A673 (cell line): ENCODE measurements at regions not wholly inside any gene's neighbourhood (a gene's known extent, or its start where the extent isn't known, plus 50 kb on each side); places are given as distances from the start of the nearest gene placed in this dataset.

Experiments used
- BruUV-seq: library from RNA; stranded (reverse); fragments of 400-500 nt; replicated peaks from 2 replicates; lab custom pipeline; 2021; lab: Mats Ljungman, UMichigan
- CTCF ChIA-PET: fragments of 300-600 bp; sonication (Branson Sonifier 250); formaldehyde crosslinking; loops from one replicate; lab custom pipeline; 2022; ENCODE audit warnings: antibody characterized with exemption; lab: Charles Lee
- POLR2A ChIA-PET: fragments of 300-600 bp; sonication (Branson Sonifier 250); formaldehyde crosslinking; loops from one replicate; lab custom pipeline; 2022; ENCODE audit warnings: antibody characterized with exemption; ENCODE audit not compliant: low non-redundant PET; lab: Charles Lee
- DNase-seq: peaks from one replicate; pipeline ENCODE4 v3.0.0-alpha.2; 2015; ENCODE audit warnings: low spot score
- H3K27ac ChIP-seq: fragments of 200-600 bp; sonication (generic); 2 replicates; pipeline ENCODE4 v1.5.1; 2016; ENCODE audit warnings: mixed run types, low read depth, mild to moderate bottlenecking, mixed read lengths, antibody characterized with exemption, low read length; ENCODE audit not compliant: poor library complexity, severe bottlenecking
- H3K27me3 ChIP-seq: fragments of 200-600 bp; sonication (generic); replicated peaks from 2 replicates; pipeline ENCODE4 v1.6.1; 2017; ENCODE audit warnings: mixed run types, low read depth, mild to moderate bottlenecking, mixed read lengths, antibody characterized with exemption, low read length; ENCODE audit not compliant: insufficient read depth, poor library complexity
- H3K36me3 ChIP-seq: fragments of 200-600 bp; sonication (generic); 2 replicates; pipeline ENCODE4 v1.6.1; 2016; ENCODE audit warnings: mixed run types, mild to moderate bottlenecking, mixed read lengths, antibody characterized with exemption, low read length; ENCODE audit not compliant: insufficient read depth, poor library complexity, severe bottlenecking
- H3K4me1 ChIP-seq: fragments of 200-600 bp; sonication (generic); 2 replicates; pipeline ENCODE4 v1.6.1; 2017; ENCODE audit warnings: mixed run types, mild to moderate bottlenecking, mixed read lengths, antibody characterized with exemption, low read length; ENCODE audit not compliant: insufficient read depth, poor library complexity, severe bottlenecking
- H3K4me3 ChIP-seq: fragments of 200-600 bp; sonication (generic); 2 replicates; pipeline ENCODE4 v1.5.1; 2016; ENCODE audit warnings: low read depth, mixed run types, mild to moderate bottlenecking, mixed read lengths, low read length; ENCODE audit not compliant: poor library complexity, severe bottlenecking
- H3K9me3 ChIP-seq: fragments of 200-600 bp; sonication (generic); 2 replicates; pipeline ENCODE4 v1.6.1; 2016; ENCODE audit warnings: mixed run types, low read depth, mild to moderate bottlenecking, mixed read lengths, antibody characterized with exemption, low read length; ENCODE audit not compliant: poor library complexity, severe bottlenecking
- CTCF ChIP-seq: fragments of 300-800, 200-600 bp; sonication (generic); conservative IDR thresholded peaks from 2 replicates; pipeline ENCODE4 v1.5.1; 2017; ENCODE audit warnings: low read depth, mild to moderate bottlenecking, antibody characterized with exemption, low read length, moderate library complexity, mixed read lengths
- EZH2 ChIP-seq: fragments of 200-600 bp; sonication (generic); IDR thresholded peaks from 2 replicates; pipeline ENCODE4 v1.6.1; 2017; ENCODE audit warnings: borderline replicate concordance, low read depth, mild to moderate bottlenecking, mixed read lengths, antibody characterized with exemption, low read length; ENCODE audit not compliant: poor library complexity, severe bottlenecking
- intact Hi-C: fragments of 100-400 bp; cut with micrococcal nuclease; formaldehyde crosslinking; loops from one replicate; pipeline ENCODE4 v1.10.0; 2022; ENCODE audit not compliant: unreplicated experiment

- Histone ChIP-seq H3K4me1 (no peaks in the 10 kb centered on the region), H3K9me3 (no peaks in the 10 kb centered on the region), H3K27me3 (no peaks in the 10 kb centered on the region), H3K27ac (no peak overlapping the region), H3K4me3 (no peak overlapping the region), H3K36me3 (no peaks in the 10 kb centered on the region)
- TF ChIP-seq CTCF (no peak), EZH2 (no peak)
- no TSS peak for BruUV-seq
- CTCF ChIA-PET = no interaction called here
- POLR2A ChIA-PET = no interaction called here
- DNase-seq = no peak
- intact Hi-C loops = no loop called here
These were observed 282.2 kb upstream of the EPHA7 start for GRCh38 chr6:93701526-93701925.

GRCh38 chr6:93685494-93685893, 266.1 kb upstream of the EPHA7 start:
- no peak overlapping the region for H3K27ac ChIP-seq
- no peak overlapping the region for H3K4me3 ChIP-seq
- no peaks in the 10 kb centered on the region for H3K36me3 ChIP-seq
- intact Hi-C loops = no loop called here
- ChIA-PET POLR2A (no interaction called here), CTCF (no interaction called here)
- no peaks in the 10 kb centered on the region for H3K4me1 ChIP-seq
- no peak for TF ChIP-seq EZH2
- no peak for TF ChIP-seq CTCF
- BruUV-seq = no TSS peak
- no peak for DNase-seq
- H3K27me3 ChIP-seq = no peaks in the 10 kb centered on the region
- H3K9me3 ChIP-seq = no peaks in the 10 kb centered on the region

GRCh38 chr6:93684339-93684738, 265.0 kb upstream of the EPHA7 start:
- TF ChIP-seq CTCF (no peak), EZH2 (no peak)
- peaks cover under 1% of the 10 kb centered on the region for H3K4me1 ChIP-seq
- intact Hi-C loops = no loop called here
- DNase-seq = no peak
- ChIA-PET POLR2A (no interaction called here), CTCF (no interaction called here)
- no peak overlapping the region for H3K27ac ChIP-seq
- H3K4me3 ChIP-seq = no peak overlapping the region
- H3K9me3 ChIP-seq = no peaks in the 10 kb centered on the region
- H3K36me3 ChIP-seq = no peaks in the 10 kb centered on the region
- no peaks in the 10 kb centered on the region for H3K27me3 ChIP-seq
- no TSS peak for BruUV-seq
